Activated T-cell treated with anti-CD3 and anti-CD28 coated beads, Interleukin-2, amount 50 U/mL, for 48 hours (primary cell): ENCODE measurements at regions not wholly inside any gene's neighbourhood (a gene's known extent, or its start where the extent isn't known, plus 50 kb on each side); places are given as distances from the start of the nearest gene placed in this dataset.

Experiments used
- DNase-seq, 2 experiments: peaks; one replicate each; pipeline ENCODE4 v3.0.0-alpha.2; 2020

DNA sequence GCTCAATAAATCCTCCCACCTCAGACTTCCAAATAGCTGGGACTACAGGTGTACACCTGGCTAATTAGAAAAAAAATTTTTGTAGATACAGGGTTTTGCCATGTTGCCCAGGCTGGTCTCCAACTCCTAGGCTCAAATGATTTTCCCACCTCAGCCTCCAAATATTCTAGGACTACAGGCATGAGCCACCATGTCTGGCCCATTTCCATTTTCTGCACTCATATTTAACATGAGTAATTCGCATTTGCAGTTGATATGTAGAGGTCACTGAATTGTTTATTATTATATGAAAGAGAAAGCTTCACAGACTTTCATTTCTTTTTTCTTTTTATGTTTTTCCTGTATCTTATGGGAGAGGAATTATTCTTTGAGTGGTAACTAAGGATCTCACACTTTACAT is 492.7 kb downstream of the CNTN3 start:
- no peak for DNase-seq

GRCh38 chr3:74119221-74119620 is 494.5 kb upstream of the PDZRN3 start:
- no peak for DNase-seq

GRCh38 chr3:74115906-74116305 is 491.2 kb upstream of the PDZRN3 start:
- no peak for DNase-seq

DNA sequence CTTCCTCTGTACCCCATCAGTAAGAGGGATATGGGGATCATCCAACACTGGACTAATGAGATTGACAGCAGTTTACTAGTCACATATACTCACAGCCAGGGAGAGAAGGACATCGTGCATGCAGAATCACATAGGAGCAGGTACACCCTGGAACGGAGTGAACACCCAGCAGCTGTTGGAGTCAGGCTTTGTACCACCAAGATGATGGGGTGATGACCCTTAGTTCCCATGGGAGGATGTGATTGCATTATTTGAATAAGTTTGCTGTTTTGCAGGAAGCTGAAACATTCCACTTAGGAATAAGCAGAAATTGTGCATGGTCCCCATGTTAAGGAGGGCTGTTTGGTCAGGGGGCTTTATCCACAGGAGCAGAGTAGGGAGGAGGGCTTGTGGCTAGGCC is 482.7 kb upstream of the PDZRN3 start:
- no peak for DNase-seq

DNA sequence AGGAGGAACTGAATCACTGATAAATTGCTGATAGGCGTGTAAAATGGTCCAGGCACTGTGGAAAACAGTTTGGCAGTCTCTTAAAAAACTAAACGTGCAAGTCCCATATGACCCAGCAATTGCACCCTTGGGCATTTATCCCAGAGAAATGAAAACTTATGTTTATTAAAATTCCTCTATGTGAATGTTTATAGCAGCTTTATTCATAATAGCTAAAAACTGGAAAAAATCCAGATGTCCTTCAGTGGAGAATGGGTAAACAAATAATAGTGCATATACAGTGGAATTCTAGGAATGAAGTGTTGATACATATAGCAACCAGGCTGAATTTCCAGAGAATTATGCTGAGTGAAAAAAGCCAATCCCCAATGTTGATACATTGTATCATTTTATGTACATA is 482.2 kb upstream of the PDZRN3 start:
- DNase-seq = no peak

DNA sequence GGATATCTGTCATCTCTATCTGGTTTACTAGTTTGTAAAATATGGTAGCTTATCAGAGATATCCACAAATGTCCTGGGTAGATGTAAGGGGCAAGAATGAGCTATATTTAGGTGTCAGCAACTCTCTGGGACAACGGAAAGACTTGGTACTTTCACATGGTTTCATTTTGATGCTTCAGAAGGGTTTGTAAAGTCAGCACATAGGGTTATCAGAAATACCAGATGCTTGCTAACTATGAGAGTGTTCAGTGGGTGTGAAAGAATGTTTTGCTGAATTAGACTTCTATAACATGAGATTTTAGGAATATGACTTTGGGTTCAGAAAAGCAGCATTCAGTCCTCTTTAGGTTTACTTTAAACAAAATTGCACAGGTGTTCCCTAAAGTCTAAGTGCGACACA is 466.5 kb upstream of the PDZRN3 start:
- no peak for DNase-seq

DNA sequence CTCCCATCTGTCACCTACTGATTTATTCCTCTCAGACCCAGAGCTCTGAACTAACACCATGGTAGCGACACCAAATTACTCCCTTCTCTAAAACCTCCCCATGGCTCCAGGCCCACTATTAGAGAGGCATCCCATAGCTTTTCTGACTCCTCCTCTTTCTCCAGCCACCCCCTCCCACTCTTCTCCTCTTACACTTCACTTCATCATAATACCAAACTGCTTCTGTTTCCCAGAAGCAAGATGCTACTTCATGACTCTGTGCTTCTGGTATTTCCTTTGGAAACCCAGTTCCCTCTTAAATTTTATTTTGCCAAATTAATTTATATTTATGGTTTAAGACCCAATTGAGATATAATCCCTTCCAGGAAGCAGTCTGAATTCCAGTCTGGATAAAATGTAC is 465.1 kb upstream of the PDZRN3 start:
- DNase-seq = no peak

GRCh38 chr3:74080056-74080461 is 455.3 kb upstream of the PDZRN3 start:
- no peak for DNase-seq

GRCh38 chr3:74075241-74075640 is 450.5 kb upstream of the PDZRN3 start:
- no peak for DNase-seq

GRCh38 chr3:74074700-74075099 is 450.0 kb upstream of the PDZRN3 start:
- DNase-seq = no peak

DNA sequence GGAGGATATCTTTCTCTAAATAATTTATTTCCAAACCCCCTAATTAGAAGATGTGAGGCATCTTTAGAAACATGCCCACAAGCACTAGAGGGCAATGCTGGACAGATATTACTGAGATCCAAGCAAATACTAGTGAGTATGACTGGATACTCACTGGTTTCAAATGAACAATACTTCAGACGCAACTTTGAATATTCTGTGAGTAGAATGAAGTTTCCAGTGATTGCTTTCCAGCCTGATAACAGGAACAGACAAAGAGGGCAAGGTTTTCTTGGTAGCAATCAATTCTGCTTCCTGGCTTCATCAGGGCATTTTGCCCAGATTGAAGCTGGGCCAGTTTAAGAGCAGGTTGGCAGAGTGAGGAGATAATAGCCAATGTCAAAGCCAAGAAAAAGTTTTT is 442.6 kb upstream of the PDZRN3 start:
- no peak for DNase-seq

DNA sequence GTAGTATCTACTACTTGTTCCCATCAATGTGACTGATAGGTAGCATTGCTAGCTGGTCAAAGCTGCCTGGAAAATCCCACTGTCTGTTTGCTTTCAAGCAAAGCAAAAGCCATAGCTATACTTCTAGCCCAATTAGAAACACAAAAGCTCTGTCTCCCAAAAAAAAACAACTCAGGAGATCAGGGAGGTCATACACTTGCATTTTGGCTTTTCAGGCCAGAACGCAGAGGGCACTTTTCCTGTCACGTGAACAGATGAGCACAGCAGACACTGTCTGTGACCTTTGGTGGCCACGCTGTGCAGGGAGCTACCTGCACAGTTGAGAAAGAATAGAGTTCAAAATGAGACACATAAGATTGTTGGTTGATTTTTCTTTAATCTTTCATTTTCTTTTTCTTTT is 441.7 kb upstream of the PDZRN3 start:
- DNase-seq = no peak

DNA sequence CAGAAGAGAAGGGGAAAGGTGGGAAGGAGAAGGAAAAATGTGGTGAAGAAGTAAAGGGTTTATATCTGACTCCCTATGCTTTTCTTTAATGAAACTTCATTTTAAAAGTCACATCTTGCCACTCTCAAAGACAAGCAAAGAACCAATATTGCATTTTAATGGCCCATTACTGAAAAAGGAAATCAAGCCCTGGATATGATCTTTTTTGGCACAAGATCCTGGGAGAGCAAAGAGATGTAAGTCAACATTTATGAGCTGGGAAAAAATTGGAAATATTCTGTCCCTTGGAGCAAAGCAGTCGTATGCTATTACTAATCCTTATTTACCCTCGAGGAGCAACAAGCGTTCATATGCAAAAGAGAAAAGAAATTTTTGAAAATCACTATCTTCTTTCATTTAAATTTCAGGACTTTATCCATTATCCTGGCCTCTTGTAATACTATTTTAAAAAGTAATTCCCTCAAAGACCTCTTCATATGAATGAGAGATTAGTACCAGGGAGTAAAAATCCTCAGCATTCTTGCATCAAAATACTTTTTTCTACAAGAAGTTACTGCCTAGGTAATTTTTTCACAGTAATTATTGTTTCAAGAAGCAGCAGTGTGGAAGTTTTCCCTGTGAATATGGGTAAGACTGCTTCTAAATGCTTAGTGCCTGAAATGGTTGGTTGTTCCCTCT is 435.3 kb upstream of the PDZRN3 start:
- DNase-seq = no peak

DNA sequence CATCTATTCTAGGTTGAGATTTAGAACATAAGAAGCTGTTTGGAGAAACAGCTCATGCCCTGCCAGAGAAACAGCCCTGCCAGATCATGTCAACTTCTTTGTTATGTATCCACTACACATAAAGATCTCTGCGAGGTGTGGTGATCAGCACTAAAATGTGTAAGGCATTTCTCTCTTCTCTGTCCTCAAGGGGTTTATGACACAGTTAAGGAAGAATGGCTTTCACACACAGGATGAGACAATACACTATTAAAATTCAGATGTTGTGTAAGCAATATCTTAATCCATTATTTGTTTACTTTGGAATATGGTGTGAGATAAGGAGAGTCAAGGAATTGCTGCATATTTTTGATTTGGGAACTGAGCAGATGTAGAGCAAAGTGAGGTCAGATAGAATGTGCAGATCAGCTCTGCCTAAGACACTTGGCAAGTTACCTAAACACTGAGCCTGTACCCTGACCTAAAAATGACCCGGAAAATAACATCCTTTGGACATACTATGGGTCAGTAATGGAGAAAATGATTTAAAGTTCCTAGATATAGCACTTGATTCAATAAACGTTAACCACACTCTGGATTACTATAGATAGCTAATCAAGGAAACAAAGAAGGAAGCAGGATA is 434.7 kb upstream of the PDZRN3 start:
- DNase-seq = no peak

- DNase-seq = no peak
These were observed 432.4 kb upstream of the PDZRN3 start for GRCh38 chr3:74057169-74057568.

DNA sequence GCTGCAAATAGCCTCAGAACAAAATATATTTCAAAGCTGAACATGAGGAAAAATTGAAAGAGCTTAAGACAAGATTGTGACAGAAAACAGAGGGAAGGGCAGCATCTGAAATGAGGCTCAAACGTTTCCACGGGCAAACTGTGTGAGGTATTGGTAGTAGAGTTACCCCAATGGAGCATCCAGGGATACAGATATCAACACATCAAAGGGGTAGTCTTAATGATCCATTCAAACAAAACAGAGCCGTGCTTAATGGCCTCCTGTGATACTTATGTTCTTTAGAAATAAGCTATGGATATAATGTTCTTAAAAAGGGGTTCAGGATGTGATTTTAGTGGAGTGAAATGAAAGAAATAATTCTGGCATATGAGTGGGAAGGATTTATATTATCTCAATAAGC is 430.3 kb upstream of the PDZRN3 start:
- no peak for DNase-seq

- DNase-seq = no peak
These were observed 429.8 kb upstream of the PDZRN3 start for GRCh38 chr3:74054566-74054965.

GRCh38 chr3:74053970-74054516 is 429.3 kb upstream of the PDZRN3 start:
- DNase-seq = no peak

GRCh38 chr3:74049444-74049843 is 424.7 kb upstream of the PDZRN3 start:
- DNase-seq = no peak

DNA sequence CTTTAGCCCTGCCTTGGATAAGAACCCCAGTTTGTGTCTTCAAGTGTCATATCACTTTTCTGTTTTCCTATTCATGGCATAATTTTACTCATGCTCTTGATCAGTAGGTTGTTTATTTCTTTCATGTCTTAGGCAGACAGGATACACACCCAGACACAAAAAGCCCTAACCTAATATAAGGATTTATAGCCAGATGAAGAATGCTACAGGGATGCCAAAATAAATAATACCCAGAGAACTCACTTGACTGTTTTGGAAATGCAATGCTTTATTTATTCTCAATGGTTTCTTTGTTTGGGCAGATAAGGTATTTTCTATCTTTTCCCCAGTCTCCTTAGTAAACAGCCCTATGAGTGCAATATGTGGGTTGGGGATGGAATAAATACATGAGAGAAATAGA is 424.0 kb upstream of the PDZRN3 start:
- DNase-seq = no peak

DNA sequence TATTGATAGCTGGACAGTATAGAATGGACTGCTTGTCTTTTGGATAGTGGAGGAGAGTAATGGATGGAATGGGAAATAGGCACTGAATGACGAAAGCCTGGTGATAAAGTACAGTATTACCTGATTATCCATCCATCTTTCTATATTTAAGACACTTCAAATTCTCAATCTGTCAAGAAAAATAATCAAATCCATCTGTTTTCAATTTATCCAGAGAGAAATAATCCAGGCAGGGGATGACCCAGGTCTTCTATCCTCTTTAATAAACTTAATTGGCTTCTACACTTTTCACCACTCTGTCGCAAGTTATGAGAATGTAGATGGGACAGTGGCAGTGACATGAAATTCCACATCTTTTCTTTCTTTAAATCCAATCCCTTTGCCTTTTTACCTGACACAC is 420.3 kb upstream of the PDZRN3 start:
- DNase-seq = no peak

GRCh38 chr3:74041068-74041675 is 416.4 kb upstream of the PDZRN3 start:
- no peak for DNase-seq

- DNase-seq = no peak
These were observed 414.4 kb upstream of the PDZRN3 start for GRCh38 chr3:74039105-74039504.

- no peak for DNase-seq
These were observed 411.8 kb upstream of the PDZRN3 start for GRCh38 chr3:74036568-74036967.
